NCI-H1694 (cell line): ENCODE measurements at regions not wholly inside any gene's neighbourhood (a gene's known extent, or its start where the extent isn't known, plus 50 kb on each side); places are given as distances from the start of the nearest gene placed in this dataset.

ENCODE experiments used
- DNase-seq: peaks from one replicate; lab custom pipeline; 2025; lab: John Stamatoyannopoulos, UW

GRCh38 chr1:57724535-57724934, 300.7 kb upstream of the DAB1 start:
- no peak for DNase-seq

- no peak for DNase-seq
These were observed 298.6 kb upstream of the DAB1 start for GRCh38 chr1:57722285-57722978.

DNA sequence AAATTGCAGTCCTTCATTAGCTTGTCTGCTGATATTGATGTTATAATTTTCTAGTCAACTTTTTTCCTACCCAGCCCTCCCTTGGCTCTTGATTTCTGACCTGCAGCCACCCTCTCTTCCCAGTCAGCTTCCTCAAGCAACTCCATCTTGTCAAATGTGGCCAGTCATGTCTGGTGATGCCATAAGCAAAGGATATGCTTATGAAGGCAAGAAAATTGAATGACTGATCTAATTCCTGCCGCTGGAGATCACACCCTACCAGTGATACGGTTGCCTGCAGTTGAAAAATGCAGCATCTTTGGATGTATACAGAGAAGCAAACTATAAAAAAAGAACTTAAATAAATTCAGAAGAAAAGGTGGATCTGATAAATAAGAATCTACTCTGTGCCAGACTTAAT, 297.1 kb upstream of the DAB1 start:
- no peak for DNase-seq

- no peak for DNase-seq
These were observed 295.4 kb upstream of the DAB1 start for GRCh38 chr1:57719274-57719673.

DNA sequence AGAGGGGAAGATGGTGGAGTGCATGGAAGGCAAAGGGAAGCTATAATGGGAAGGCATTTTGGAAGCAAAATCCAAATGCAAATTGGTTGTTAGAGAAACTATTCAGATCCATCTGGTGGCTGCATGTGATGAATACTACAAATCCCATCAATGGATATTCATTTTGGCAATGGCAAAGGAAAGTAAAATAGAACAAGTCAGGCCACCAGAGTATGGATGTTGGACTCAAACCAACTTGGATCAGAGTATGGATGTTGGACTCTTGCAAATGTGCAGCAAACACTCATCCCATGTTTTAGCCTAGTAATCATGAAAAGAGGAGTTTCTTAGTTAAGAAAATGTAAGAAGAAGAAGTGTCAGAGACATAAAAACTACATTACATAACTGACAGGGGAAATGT, 289.6 kb upstream of the DAB1 start:
- DNase-seq: no peak

- DNase-seq: no peak
These were observed 289.0 kb upstream of the DAB1 start for GRCh38 chr1:57712846-57713245.

DNA sequence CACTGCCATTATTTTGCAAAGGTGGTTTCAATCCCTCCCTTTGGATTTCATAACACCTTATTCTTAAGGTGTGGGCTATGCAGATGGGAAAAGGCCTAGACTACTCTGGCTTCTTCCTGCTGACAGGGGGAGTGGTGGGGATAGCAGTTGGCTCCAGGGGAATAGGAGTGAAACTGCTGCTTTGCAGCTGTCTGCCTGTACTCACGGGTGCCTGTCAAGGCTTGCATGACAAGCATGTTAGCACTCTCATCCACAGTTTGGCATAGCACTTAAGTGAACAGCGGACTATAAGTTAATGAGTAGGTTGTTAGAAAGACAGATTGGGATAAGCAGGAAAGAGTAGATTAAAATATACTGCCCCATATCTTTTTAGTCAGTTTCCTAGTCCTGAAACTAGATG, 287.5 kb upstream of the DAB1 start:
- peak; percentile 57 for DNase-seq

GRCh38 chr1:57707631-57708030, 283.8 kb upstream of the DAB1 start:
- DNase-seq: no peak

GRCh38 chr1:57704811-57705210, 281.0 kb upstream of the DAB1 start:
- DNase-seq: no peak

- no peak for DNase-seq
These were observed 280.4 kb upstream of the DAB1 start for GRCh38 chr1:57704231-57704630.

- no peak for DNase-seq
These were observed 273.0 kb upstream of the DAB1 start for GRCh38 chr1:57696904-57697303.

DNA sequence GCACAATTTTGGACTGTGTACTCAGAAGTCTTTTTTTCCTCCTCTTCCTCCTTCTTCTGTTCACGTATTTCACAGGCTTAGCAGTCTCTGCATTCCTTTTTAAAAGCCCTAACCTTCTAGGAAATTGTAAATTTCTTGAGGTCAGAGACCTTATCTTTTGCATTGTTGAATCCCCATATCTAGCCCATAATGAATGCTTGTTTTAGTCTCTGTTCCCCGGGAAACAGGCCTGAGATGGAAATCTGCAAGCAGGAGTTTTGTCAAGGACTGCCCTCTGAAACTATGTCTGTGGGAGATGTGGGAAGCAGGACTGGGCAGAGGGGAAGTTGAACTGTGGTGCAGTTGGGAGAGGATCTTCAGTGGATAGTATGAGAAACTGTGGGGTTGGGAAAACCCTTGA, 272.2 kb upstream of the DAB1 start:
- no peak for DNase-seq

- no peak for DNase-seq
These were observed 262.4 kb upstream of the DAB1 start for GRCh38 chr1:57686306-57686705.

GRCh38 chr1:57683037-57683942, 259.4 kb upstream of the DAB1 start:
- no peak for DNase-seq

DNA sequence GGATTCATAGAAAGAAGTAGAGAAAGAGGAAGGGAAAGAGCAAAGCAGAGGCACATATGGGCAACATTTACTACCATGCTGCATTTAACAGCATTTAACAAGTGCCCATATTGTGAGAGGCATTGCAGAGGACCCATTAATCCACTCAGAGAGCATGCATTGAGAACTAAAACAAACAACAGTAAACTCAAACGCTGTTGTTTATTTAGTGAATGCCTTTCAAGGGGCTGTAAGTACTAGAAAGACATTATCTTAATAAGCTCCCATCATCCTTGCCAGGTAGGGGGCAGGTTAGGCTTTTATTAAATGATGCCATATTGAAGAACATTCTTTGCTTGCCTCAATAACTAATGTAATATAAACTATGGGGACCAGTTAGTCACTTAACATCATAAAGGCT, 254.3 kb upstream of the DAB1 start:
- DNase-seq: no peak

DNA sequence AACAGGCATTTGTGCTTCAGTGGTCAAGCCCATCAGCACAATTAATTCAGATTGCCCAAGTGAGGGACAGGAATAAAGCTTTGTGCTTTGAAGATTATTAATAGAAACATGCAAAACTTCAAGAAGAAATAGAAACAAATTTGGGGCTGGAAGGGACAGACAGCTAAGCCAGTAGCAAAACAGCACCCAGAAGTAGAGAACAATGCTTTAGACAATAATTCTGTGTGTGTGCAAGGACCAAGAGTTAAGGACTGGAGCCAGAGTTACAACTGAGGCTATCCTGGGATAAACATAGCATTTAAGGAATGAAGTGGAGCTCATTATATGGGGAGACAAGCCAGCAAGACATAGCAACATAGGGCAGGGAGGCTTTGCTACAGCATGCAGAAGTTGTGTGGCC, 251.9 kb upstream of the DAB1 start:
- DNase-seq: no peak

- DNase-seq: no peak
These were observed 250.9 kb upstream of the DAB1 start for GRCh38 chr1:57674801-57675200.

DNA sequence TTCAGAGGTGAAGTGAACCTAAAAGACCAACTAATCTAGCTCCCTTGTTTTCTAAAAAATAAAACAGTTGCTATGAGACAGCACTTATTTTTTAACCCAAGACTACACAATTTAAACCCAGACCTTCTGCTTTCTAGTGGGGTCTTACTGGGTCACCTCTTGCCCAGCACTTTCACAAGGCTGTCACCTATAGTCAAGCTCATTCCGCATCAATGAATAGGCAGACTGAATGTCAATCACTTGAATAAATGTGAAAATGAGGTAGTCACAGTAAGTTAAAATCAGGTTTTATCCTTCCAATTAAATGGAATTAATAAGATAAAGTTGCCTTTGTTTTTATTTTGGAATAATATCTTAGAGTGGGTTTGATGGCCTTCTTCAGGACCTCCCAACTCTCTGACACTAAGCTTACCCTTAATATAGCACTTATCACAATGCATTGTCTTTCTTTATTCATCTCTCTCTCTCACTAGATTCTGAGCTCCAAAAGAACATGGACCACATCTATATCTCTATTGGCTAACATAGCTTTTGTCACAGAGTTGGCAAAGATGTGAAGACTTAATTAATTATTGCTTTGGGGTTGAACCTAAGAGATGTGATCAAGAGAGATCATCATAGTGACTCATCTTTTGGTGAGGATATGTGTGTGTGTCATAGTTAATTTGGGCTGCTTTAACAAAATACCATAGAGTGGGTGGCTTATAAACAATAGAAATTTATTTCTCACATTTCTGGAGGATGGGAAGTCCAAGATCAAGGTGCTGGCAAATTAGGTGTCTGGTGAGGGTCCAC, 248.7 kb upstream of the DAB1 start:
- DNase-seq: no peak

- DNase-seq: no peak
These were observed 247.9 kb upstream of the DAB1 start for GRCh38 chr1:57671750-57672149.

DNA sequence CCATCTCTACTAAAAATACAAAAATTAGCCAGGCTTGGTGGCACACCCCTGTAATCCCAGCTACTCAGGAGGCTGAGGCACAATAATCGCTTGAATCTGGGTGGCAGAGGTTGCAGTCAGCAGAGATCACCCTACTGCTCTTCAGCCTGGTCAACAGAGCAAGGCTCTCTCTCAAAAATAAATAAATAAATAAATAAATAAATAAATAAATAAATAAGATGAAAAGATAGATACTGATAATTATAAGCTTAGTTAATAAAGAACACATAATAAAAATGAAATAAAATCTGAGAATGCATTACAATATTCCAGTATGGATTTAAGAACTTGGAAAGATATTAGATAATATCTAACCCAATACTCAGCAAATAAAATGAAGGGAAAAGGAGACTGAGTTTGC, 235.9 kb upstream of the DAB1 start:
- DNase-seq: no peak

GRCh38 chr1:57655161-57655560, 231.3 kb upstream of the DAB1 start:
- DNase-seq: no peak

- DNase-seq: no peak
These were observed 220.8 kb upstream of the DAB1 start for GRCh38 chr1:57644667-57645066.

- no peak for DNase-seq
These were observed 214.4 kb upstream of the DAB1 start for GRCh38 chr1:57638239-57638638.
